SKM-1 (cell line): ENCODE measurements at regions not wholly inside any gene's neighbourhood (a gene's known extent, or its start where the extent isn't known, plus 50 kb on each side); places are given as distances from the start of the nearest gene placed in this dataset.
"Not testable (repeated sequence)": the region's sequence is repeated elsewhere in the genome, so short reads cannot be mapped to it uniquely, and the experiment has no call there.

Source experiments
- DNase-seq: peaks from one replicate; lab custom pipeline; 2025; ENCODE audit not compliant: unreplicated experiment; lab: John Stamatoyannopoulos, UW

DNA sequence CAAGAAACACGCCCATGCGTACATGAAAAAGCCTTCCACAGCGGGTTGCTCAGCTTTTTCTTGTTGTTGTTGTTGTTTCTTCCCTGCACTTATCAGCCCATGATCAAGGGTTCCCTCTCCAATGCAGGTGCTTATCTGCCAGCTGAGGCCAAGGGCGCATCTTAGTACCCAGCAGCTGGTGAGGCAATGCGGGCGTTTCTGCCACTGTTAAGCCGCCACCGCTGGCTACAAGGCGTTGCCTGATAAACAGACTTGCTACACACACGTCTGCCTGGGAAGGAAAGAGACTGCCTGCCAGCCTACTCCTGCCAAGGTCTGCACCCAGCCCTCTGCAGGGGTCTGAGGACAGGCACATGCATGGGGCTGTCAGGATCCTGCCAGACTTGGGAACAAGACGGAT is 345.9 kb downstream of the BCL11B start:
- no peak for DNase-seq

GRCh38 chr14:98926801-98927200 is 345.2 kb downstream of the BCL11B start:
- no peak for DNase-seq

DNA sequence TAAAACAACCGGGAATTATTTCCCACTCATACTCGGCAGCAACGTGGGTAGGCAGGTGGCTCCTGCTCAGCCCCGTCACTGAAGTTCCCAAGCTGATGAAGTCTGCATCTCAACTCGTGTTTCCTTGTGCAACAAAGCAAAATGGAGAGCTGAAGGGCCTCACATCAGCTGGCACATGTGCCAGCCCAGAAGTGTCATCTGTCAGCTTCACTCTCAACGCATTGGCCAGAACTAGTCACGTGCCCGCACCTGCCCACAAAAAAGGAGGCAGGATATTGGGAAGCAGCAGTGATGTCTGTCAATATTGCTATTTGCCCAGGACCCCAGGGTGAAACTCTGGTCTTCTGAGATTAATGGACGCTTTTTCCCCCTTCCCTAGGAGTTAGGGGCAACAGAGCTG is 344.0 kb downstream of the BCL11B start:
- DNase-seq = no peak

GRCh38 chr14:98928418-98928817 is 343.6 kb downstream of the BCL11B start:
- DNase-seq = no peak

DNA sequence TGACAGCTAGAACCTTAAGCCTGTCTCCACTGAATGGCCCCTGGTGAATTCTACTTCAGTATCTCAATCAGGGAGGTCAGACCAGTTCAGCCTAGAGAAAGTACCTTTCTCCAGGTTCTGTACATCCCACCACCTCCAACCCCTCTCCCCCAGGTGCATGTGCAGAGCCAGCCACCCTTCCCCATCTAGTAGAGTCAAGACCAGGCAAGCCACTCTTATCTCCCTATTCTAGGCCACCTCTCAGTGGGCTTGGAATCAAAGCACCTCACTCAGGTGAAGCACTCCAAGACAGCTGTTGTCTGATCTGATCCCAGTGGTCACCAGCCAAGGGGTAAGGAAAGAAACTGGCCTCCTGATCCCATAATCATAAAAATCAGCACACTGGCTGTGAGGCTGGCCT is 340.9 kb downstream of the BCL11B start:
- no peak for DNase-seq

DNA sequence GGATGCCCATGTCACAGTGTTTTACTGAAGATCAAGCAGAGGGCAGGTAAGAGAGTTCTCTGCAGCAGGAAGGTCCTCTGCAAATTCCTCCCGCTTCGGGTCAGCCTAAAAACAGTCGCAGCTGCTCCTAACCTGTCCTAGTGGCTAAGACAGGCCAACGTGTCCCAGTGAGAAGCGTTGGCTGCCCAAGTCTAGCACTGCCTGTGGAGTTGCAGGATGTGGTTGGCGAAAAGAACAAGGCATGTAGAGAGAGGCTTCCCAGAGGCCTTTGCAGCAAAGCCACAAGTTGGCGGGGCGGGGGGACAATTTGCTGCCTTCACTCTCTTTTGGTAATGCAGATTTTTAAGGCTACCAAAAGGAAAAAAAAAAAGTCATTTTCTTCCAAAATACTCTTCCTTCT is 340.1 kb downstream of the BCL11B start:
- DNase-seq = no peak

- no peak for DNase-seq
Observed at GRCh38 chr14:98932431-98933325, 339.3 kb downstream of the BCL11B start.

DNA sequence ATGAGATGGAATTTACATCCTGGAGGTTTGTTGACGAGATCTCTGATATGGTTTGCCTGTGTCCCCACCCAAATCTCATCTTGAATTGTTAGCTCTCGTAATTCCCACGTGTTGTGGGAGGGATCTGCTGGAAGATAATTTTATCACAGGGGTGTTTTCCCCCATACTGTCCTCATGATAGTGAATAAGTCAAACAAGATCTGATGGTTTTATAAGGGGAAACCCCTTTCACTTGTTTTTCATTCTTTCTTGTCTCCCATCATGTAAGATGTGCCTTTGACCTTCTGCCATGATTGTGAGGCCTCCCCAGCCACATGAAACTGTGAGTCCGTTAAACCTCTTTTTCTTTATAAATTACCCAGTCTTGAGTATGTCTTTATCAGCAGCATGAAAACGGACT is 337.4 kb downstream of the BCL11B start:
- DNase-seq = not testable (repeated sequence)

DNA sequence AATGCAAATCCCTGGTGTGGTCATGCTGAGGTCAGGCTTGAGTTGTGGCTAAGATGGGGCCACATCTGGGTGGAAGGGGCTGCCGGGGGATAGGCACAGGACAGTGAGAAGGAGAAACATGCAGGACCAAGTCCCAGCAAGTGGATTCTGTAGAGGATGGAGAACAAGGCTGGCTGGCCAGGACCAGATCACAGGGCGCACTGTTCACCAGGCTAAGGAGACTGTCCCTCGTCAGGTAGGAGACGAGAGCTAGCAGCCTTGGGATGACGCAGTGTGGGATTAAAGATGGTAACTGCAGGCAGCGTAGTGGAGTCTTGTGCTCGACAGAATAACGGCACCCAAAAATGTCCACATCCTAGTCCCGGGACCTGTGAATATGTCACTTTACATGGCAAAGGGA is 336.1 kb downstream of the BCL11B start:
- DNase-seq = no peak

- DNase-seq = no peak
Observed at GRCh38 chr14:98937021-98937420, 335.0 kb downstream of the BCL11B start.

DNA sequence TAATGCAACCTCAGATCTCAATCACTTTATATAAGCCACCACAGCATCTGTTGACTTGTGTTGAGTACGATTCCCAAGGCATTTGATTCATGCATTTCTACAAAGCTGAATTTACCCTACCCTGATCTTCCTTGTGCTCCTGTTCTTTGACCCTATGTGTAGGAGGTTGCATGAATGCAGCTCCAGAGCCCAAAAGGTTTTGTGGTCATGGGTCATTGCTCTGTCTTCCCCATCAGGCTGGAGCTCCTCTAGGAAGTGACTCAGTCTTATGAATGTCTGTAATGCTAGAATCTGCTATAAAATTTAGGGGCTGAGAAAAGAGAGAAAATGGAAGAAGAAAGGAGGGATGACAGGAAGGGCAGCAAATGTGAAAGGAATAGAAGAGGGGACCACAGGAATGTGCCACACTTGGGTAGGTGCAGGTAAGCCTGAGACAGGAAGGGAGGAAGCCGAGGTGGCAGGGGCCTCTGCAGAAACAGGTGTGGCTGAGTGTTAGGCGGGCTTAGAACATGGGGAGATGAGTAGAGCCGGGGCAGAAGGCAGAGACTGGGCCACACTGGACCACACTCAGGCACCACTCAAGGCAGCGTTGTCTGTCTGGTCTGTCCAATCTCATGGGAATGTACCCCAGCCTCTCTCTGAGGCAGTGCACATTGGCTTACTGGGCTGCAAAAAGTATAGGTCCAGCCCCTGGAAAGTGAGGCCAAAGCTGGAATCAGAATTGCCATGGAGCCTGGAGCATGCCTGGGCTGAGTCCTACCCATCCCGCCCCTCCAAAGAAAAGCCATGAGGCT is 334.1 kb downstream of the BCL11B start:
- no peak for DNase-seq

DNA sequence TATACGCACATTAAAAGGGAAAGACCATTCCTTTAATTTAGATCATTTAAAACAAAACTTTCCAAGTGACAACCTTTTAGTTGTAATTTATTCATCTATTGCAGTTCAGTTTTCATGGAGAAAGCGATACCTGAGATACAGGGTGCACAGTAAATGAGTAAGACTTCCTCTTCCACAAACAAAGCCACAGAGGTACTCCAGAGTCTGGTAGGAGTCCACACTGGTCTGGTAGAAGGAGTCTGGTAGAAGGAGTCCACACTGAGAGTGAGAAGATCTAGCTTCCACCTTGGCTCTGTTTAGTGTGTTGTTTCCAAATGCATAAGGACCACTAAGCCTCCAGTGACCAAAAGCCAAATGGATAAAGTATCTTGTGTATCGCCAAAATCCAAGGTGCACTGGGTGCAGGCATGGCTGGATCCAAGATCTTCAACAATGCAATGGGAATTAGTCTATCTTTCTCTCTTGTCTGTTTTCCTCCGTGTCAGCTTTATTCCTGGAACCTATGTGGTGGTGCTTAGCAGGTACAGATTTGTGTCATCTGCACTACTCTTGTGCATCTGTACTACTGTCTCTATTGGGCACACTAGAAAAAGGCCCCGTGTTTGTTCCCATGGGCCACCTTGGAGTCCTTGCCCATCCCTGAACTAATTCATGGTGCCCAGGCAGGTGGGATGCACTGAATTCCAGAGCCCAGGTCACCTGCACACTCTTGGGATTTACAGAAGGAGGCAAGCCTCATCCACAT is 331.1 kb downstream of the BCL11B start:
- no peak for DNase-seq

DNA sequence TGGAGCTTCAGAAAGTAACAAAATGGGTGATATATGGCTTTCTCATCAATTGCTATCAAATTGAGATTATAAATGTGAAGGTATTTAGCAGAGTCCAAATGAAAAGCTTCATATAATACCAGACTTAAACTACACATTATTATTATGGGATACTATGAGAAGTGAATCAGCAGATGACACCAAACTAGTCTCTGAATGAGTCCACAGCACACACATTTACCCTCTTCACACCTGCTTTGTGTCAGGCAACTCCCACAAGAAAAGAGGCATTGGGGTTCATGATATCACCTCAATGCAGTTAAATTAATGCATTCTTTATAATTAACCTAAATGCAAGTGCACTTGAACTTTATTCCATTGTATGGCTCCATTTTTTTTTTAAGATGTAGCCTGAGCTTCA is 330.5 kb downstream of the BCL11B start:
- no peak for DNase-seq

DNA sequence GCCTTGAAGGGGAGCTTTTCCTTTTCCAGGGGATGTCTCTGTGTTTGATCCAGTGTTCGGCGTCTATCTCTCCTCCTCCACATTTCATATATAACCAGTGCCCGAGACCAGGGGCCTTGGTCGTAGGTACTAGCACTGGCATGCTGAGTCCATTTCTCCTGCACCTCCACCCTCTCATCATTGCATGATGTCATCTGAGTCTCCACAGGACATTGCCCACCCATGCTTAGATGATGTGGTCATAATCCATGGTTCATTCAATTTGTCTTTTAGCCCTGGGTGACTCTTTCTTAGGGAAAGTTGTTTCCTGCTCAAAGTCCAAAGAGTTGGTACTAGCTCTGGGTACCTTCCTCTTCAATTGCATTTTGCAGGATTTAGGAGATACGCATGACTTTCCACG is 328.1 kb downstream of the BCL11B start:
- DNase-seq = no peak

GRCh38 chr14:98944989-98945388 is 327.0 kb downstream of the BCL11B start:
- DNase-seq = no peak

- DNase-seq = no peak
Observed at GRCh38 chr14:98945611-98946570, 326.1 kb downstream of the BCL11B start.

- no peak for DNase-seq
Observed at GRCh38 chr14:98946940-98947339, 325.1 kb downstream of the BCL11B start.

DNA sequence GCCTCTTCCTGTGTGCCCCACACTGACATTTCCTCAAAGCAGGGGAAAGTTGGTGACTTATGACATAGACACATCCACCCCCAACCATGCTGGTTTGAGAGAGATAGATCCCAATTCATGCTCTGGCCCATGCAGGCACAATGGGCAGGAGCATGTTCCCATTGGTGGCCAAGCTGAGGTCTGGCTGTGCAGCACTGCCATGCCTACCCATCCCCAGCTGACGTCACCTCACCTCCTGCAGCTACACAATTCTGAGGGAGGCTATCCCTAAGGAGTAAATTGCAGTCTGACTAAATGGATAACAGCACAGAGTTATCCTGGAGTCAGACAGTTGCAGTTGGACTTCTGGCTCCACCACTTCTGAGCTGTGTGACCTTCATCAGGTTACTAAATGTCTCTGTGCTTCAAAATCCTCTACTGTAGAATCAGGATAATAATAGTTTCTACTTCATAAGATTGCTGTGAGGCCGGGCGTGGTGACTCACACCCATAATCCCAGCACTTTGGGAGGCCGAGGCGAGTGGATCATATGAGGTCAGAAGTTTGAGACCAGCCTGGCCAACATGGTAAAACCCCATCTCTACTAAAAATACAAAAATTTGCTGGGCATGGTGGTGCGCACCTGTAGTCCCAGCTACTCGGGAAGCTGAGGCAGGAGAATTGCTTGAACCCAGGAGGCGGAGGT is 323.9 kb downstream of the BCL11B start:
- DNase-seq = no peak

DNA sequence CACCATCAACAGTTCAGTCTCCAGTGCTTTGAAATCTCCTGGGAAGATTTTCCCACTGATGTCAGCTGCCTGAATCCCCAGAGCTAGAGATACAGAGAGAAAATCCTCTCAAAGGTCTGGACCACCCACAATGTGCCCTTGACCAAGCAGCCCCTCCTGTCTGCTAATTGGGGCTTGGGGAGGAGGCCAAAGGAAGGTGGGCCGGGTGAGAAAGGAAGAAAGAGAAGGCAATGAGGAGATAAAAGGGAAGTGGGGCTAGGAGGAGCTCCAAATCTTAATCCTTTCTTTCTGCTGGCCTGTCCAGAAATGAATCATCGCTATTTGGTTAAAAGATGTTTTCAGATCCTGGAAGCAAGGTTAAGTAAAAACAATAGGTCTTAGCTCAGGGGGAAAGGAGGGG is 322.9 kb downstream of the BCL11B start:
- DNase-seq = no peak
